Esophagus (tissue), 2 donors: ENCODE measurements at regions not wholly inside any gene's neighbourhood (a gene's known extent, or its start where the extent isn't known, plus 50 kb on each side); places are given as distances from the start of the nearest gene placed in this dataset.

Experiments used
- H3K27ac ChIP-seq, 2 donors: one replicate each; pipeline ENCODE4 v1.5.1; 2013; ENCODE audit warnings: low read depth in 2 of 2, mild to moderate bottlenecking in 2 of 2, inconsistent platforms in 1 of 2, low read length in 1 of 2, moderate library complexity in 1 of 2
- H3K27me3 ChIP-seq, 2 donors: one replicate each; pipeline ENCODE4 v1.6.1; 2013; ENCODE audit warnings: low read length in 2 of 2, control low read depth in 1 of 2, mild to moderate bottlenecking in 1 of 2; ENCODE audit not compliant: insufficient read depth in 2 of 2, control insufficient read depth in 1 of 2
- H3K36me3 ChIP-seq, 2 donors: one replicate each; pipeline ENCODE4 v1.6.1; 2013; ENCODE audit warnings: low read length in 1 of 2; ENCODE audit not compliant: control insufficient read depth in 2 of 2, insufficient read depth in 2 of 2
- H3K4me1 ChIP-seq, 2 donors: one replicate each; pipeline ENCODE4 v1.6.1; 2013; ENCODE audit warnings: low read length in 1 of 2; ENCODE audit not compliant: control insufficient read depth in 2 of 2, insufficient read depth in 2 of 2
- H3K4me3 ChIP-seq, 2 donors: one replicate each; pipeline ENCODE4 v1.5.1; 2013; ENCODE audit warnings: low read length in 2 of 2, mild to moderate bottlenecking in 2 of 2, low read depth in 1 of 2, moderate library complexity in 1 of 2
- H3K9me3 ChIP-seq, 2 donors: one replicate each; pipeline ENCODE4 v1.6.1; 2013; ENCODE audit warnings: mild to moderate bottlenecking in 2 of 2, low read depth in 1 of 2, low read length in 1 of 2, moderate library complexity in 1 of 2; ENCODE audit not compliant: control insufficient read depth in 2 of 2, insufficient read depth in 1 of 2
- WGBS, 2 donors: extraction: QIAGEN DNeasy Blood & Tissue Kit; methylation state at CpG; one replicate each; pipeline ENCODE4 v1.1.7; 2013; 5-methylcytosine and 5-hydroxymethylcytosine counted together
- donor health status: healthy with polysubstance abuse.
- donor health status: Bipolar disorder and iron deficiency.

DNA sequence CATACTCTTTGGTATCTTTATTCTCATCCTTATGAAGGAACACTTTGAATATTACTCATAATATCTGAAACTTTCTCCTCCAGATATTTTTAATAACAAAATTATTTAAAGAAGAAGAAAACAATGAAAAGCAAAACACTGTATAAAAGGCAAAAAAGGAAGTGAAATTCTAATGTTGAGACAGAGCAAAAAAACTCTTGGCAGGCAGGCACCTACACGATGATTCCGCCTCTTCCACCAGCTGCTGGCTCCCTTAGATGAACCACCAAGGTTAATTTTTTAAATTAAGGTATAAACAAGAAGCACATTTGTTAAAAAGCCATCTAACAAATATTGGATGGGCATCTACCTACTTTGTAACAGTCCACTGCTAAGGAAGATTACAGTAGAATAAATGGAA, 434.7 kb downstream of the EPHA4 start:
- H3K36me3 ChIP-seq = no peaks in the 10 kb centered on the region

DNA sequence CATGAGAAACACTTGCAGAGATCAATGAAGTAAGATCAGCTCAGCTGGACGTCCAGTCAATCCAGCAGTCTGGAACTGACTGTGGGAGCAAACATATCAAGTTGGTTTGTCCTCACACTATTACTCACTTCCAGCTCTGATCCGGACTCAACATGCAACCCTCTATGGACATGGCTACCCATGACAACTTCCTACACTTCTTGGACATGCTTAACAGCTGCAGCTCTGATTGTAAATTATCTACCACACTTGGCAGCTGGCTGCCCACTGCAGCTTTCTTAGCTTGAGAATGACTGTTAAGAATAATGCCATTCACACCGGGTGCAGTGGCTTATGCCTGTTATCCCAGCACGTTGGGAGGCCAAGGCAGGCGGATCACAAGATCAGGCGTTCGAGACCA, 429.8 kb downstream of the EPHA4 start:
- Histone ChIP-seq H3K4me3 (no peak overlapping the region), H3K27me3 (no peaks in the 10 kb centered on the region), H3K9me3 (no peaks in the 10 kb centered on the region), H3K36me3 (no peaks in the 10 kb centered on the region), H3K27ac (no peak overlapping the region), H3K4me1 (no peaks in the 10 kb centered on the region)
- WGBS, 2 donors = 88 to 89% methylated on average over 7 of the region's 7 CpGs

More for the DNA sequence above, 434.7 kb downstream of the EPHA4 start:
- H3K27me3 ChIP-seq = no peaks in the 10 kb centered on the region
- no peaks in the 10 kb centered on the region for H3K4me1 ChIP-seq
- H3K9me3 ChIP-seq = no peaks in the 10 kb centered on the region
- no peak overlapping the region for H3K27ac ChIP-seq
- 76 to 80% methylated on average over 2 of the region's 2 CpGs for WGBS, 2 donors
- H3K4me3 ChIP-seq = no peak overlapping the region

DNA sequence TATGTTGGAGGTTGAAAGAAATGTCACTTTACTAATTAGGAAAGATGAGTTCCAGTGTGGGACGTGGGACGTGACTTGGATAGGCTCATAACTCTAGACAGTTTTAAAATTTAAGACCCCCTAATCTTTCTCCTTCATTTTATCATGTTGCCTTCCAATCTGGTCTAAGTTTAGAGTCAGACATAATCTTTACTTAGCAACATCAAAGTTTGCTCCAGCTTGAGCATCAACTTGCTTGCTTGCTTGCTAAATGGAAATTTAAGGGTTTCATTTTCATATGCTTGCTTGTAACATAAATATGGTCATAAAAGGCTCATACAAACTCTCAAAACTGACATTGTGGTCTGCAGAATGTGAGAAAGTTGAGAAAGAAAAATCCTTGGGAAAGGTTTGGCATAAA, 428.9 kb downstream of the EPHA4 start:
- H3K27me3 ChIP-seq = no peaks in the 10 kb centered on the region
- H3K4me3 ChIP-seq = no peak overlapping the region
- 77 to 83% methylated on average over 2 of the region's 2 CpGs for WGBS, 2 donors
- H3K9me3 ChIP-seq = no peaks in the 10 kb centered on the region
- H3K27ac ChIP-seq = no peak overlapping the region
- H3K36me3 ChIP-seq = no peaks in the 10 kb centered on the region
- no peaks in the 10 kb centered on the region for H3K4me1 ChIP-seq

DNA sequence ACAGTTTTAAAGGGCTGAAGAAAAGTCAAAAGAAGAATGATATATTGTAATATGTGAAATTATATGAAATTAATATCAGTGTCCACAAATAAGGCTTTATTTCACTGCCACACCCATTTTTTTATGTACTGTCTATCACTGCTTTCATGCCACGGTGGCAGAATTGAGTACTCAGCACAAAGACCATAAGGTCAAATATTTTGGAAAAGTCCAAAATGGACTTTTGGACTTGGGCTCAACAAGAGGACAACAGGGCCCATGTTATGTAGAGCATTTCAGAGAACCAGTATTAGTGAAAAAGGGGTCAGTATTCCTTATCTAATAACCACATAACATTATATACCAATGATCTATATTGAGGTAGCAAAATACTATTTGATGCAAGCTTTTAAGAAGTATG, 427.2 kb downstream of the EPHA4 start:
- Histone ChIP-seq H3K9me3 (no peaks in the 10 kb centered on the region), H3K27ac (no peak overlapping the region), H3K27me3 (no peaks in the 10 kb centered on the region), H3K4me3 (no peak overlapping the region), H3K36me3 (no peaks in the 10 kb centered on the region), H3K4me1 (no peaks in the 10 kb centered on the region)
- WGBS, 2 donors = 52 to 61% methylated on average over 1 of the region's 1 CpG

DNA sequence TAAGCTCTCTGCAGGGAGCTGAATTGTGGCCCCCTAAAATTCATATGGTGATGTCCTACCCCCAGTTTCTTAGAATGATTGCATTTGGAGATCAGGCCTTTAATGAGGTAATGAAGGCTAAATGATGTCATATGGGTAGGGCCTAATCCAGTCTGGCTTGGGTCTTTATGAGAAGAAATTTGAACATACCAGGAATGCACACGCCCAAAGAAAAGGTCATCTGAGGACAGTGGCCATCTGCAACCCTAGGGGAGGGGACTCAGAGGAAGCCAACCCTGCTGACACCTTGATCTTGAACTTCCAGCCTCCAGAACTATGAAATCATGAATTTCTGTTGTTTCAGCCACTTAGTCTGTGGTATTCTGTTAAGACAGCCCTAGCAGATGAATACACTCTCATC, 426.7 kb downstream of the EPHA4 start:
- H3K27ac ChIP-seq = no peak overlapping the region
- H3K4me1 ChIP-seq = no peaks in the 10 kb centered on the region
- no peaks in the 10 kb centered on the region for H3K36me3 ChIP-seq
- no peaks in the 10 kb centered on the region for H3K27me3 ChIP-seq
- 84 to 86% methylated on average over 1 of the region's 1 CpG for WGBS, 2 donors
- H3K4me3 ChIP-seq = no peak overlapping the region
- no peaks in the 10 kb centered on the region for H3K9me3 ChIP-seq

DNA sequence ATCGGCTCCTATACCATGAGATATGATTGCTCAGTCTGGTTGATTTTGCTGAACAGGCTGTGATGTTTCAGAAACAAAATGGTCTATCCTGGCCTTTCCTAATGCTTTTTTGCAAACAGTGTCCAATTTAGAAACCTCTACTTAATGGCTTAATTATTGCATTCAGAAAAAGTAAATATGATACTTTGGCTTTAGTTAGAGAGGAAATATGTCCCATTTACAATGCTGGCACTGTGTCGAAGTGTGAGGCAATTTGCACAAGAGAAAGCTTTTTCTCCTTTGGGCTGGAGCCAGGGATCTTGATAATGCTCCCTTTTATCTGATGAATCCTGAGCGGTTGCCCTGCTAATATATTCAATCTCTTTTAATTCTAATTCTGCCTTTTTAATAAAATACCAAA, 418.9 kb downstream of the EPHA4 start:
- no peaks in the 10 kb centered on the region for H3K4me1 ChIP-seq
- no peaks in the 10 kb centered on the region for H3K36me3 ChIP-seq
- no peak overlapping the region for H3K4me3 ChIP-seq
- H3K27me3 ChIP-seq = peaks cover 0 to 2% of the 10 kb centered on the region in 2 donors
- no peaks in the 10 kb centered on the region for H3K9me3 ChIP-seq
- 50 to 54% methylated on average over 3 of the region's 3 CpGs for whole genome bisulfite sequencing, 2 donors
- H3K27ac ChIP-seq = no peak overlapping the region

DNA sequence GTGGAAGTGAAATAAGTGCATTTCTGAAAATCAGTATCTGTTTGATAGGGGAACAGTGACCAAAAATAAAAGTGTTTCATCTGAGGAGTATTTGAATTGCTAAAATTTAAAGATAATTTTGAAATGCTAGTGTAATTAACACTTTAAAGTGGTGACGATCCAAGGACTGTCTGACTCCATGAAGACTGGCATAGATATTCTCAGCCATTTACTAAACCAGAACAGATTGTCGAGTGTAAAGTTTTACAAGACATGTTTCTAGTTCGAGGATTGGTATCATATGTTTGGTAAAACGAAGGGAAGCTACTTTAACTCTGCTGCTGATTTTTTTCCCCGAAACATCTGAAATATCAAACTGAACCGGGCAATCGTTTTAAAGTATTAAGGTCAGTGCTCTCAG, 417.9 kb downstream of the EPHA4 start:
- no peak overlapping the region for H3K4me3 ChIP-seq
- no peaks in the 10 kb centered on the region for H3K4me1 ChIP-seq
- no peaks in the 10 kb centered on the region for H3K9me3 ChIP-seq
- WGBS, 2 donors = 87 to 88% methylated on average over 7 of the region's 7 CpGs
- no peaks in the 10 kb centered on the region for H3K36me3 ChIP-seq
- no peak overlapping the region for H3K27ac ChIP-seq
- peaks cover 0 to 2% of the 10 kb centered on the region in 2 donors for H3K27me3 ChIP-seq

DNA sequence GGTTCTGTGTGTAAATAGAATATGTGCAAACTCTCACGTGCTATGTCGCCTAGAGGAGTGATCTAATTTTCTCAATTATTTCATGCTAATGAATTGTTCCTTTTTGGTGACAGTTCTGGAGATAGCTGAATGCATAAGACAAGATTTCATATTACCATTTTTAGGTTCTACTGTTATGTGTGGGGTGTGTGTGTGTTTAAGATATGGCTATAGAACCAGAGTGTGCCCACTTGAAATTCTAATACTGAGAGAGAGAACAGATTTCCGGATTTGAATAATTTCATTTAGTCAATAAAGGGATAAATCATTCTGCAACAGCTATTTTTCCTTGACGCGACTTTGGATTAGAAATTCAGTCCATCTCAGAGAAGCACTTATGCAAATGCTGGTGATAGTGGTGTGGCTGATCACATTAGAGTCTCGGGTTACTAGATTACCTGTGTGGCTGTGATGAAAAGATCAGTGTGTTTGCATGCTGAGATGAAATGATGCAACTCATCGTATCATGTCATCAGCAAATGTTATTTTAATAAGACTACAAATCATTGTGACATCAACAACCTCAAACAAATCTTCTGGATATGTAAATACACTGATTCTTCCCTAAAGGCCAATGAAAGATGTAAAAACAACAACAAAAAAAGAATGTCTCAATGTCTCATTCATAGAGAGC, 415.9 kb downstream of the EPHA4 start:
- Histone ChIP-seq H3K27ac (no peak overlapping the region), H3K4me3 (no peak overlapping the region), H3K36me3 (no peaks in the 10 kb centered on the region), H3K4me1 (no peaks in the 10 kb centered on the region), H3K9me3 (no peaks in the 10 kb centered on the region), H3K27me3 (peaks cover 0 to 2% of the 10 kb centered on the region in 2 donors)
- WGBS, 2 donors = 83 to 87% methylated on average over 7 of the region's 7 CpGs

DNA sequence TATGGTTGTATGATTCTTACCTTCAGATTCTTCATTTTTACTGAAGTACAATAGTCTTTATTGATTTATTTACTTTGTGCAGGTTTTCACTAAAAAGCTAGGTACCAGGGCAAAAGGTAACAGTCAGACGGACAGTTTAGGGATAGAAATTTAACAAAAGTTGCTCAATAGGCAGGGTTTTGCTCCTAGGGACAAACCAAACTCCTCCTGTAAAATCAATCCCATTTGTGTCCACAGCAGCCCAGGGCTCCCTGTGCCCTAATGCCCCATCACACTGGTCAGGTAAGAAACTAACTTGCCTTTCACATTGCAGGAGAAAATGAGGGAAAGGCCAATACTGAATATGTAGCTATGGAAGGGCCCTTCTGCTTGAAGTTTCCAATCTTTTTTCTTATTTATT, 410.9 kb downstream of the EPHA4 start:
- Histone ChIP-seq H3K4me1 (no peaks in the 10 kb centered on the region), H3K27ac (no peak overlapping the region), H3K9me3 (no peaks in the 10 kb centered on the region), H3K36me3 (no peaks in the 10 kb centered on the region), H3K27me3 (peaks cover 0 to under 1% of the 10 kb centered on the region in 2 donors), H3K4me3 (no peak overlapping the region)
- 91 to 92% methylated on average over 1 of the region's 1 CpG for WGBS, 2 donors

DNA sequence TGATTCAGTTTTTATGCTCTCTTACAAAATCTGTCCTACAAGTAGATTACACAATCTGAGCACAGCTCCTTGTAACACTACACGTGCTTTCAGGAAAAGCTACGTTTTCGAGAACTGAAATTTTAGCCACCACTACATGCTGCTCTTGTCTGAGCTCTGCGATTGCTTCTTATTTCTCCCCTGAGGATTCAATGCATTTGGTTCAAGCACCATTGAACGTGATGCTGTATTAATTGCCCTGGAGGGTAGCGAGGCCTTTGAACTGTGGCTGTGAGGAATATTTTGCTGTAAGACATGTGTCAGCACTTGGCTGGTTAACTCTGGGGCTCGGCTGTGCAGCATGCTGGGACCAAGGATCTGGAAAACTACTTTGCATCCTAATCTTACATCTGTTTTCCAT, 405.8 kb downstream of the EPHA4 start:
- H3K27me3 ChIP-seq = no peaks in the 10 kb centered on the region
- no peaks in the 10 kb centered on the region for H3K36me3 ChIP-seq
- no peaks in the 10 kb centered on the region for H3K4me1 ChIP-seq
- 75 to 83% methylated on average over 7 of the region's 7 CpGs for WGBS, 2 donors
- H3K27ac ChIP-seq = no peak overlapping the region
- H3K9me3 ChIP-seq = no peaks in the 10 kb centered on the region
- no peak overlapping the region for H3K4me3 ChIP-seq
